Spleen (tissue), 7 donors: ENCODE measurements at regions not wholly inside any gene's neighbourhood (a gene's known extent, or its start where the extent isn't known, plus 50 kb on each side); places are given as distances from the start of the nearest gene placed in this dataset.
"Not testable (repeated sequence)": the region's sequence is repeated elsewhere in the genome, so short reads cannot be mapped to it uniquely, and the experiment has no call there.

Source experiments
- CTCF ChIP-seq, 11 experiments: fragments of 200-600 bp in 7 of 11; fragments of 450-650 bp in 4 of 11; sonication (generic) in 4 of 11; IDR thresholded peaks in 8 of 11; conservative IDR thresholded peaks in 3 of 11; 1 replicate in 7 of 11; 2 replicates in 4 of 11; pipeline versions ENCODE4 v1.4.0 to v1.8.0; 2016 to 2021; ENCODE audit warnings: antibody characterized with exemption in 11 of 11, inconsistent platforms in 4 of 11, mild to moderate bottlenecking in 1 of 11
- POLR2A ChIP-seq, 3 donors: fragments of 450-650 bp; IDR thresholded peaks; one replicate each; pipeline ENCODE4 v1.5.1; 2017; ENCODE audit warnings: antibody characterized with exemption in 3 of 3, mild to moderate bottlenecking in 1 of 3
- POLR2AphosphoS5 ChIP-seq, 3 donors: sonication (generic); formaldehyde crosslinking; IDR thresholded peaks; one replicate each; pipeline ENCODE4 v1.5.1; 2017; ENCODE audit warnings: antibody characterized with exemption in 3 of 3
- donor health status: DM: no; HTN: no; CAD: no; lungs with moderate emphysema.
- donor health status: DM: no; HTN: no; CAD: no.
- donor health status: DM: no; HTN: no; CAD: no.

- TF ChIP-seq CTCF (IDR thresholded peaks at IDR 0.05 in 8 of 11, conservative IDR thresholded peaks at IDR 0.05 in 3 of 11); POLR2AphosphoS5 (IDR thresholded peaks at IDR 0.05); POLR2A (IDR thresholded peaks at IDR 0.05): not testable (repeated sequence)
Observed at GRCh38 chr6:112427011-112427410, 79.9 kb downstream of the RFPL4B start.
